ENCODE measurements at regions not wholly inside any gene's neighbourhood (a gene's known extent, or its start where the extent isn't known, plus 50 kb on each side); places are given as distances from the start of the nearest gene placed in this dataset.

DNA sequence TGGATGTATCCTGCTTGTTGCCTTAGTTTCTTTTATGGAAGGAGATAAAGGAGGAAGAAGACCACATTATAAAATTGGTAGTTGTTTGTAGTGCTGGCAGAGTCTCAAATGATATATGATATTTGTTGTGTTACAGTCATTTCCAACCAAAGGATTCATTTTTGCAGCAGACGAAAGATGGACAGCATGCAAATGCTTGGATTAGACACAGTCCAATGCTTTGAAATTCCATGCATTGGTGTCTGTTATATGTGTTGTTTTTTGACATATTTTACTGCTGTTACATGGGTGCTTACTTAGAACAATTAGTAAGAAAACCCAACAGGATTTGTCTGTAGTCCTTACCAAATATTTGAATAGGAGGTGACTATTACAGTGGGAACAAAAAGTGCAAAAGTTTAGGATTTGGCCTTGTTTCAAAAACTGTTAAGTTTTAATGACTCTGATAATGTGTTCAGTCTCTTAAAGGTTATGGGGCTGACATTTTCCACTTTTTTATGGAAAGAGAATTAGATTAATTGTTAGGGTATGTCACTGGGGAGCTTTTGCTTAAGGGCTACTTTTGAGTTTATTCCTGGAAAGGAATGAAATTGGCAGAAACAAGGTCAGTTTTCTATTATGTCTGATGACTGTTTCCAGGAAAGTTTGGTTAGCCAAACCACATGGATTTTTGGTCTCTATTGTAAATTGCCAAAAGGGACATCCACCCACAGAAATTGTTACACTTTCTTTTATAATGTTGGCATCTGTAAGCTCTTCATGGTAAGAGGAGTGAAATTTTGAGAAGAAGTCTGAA lies 229.4 kb upstream of the MMADHC start:
- ATAC-seq, result no peak
- no peak for TF ChIP-seq ISL1 (CRISPR knock-in tag; IDR thresholded peaks at IDR 0.05)
- no peak for TF ChIP-seq ZFP3 (CRISPR knock-in tag; IDR thresholded peaks at IDR 0.05)

DNA sequence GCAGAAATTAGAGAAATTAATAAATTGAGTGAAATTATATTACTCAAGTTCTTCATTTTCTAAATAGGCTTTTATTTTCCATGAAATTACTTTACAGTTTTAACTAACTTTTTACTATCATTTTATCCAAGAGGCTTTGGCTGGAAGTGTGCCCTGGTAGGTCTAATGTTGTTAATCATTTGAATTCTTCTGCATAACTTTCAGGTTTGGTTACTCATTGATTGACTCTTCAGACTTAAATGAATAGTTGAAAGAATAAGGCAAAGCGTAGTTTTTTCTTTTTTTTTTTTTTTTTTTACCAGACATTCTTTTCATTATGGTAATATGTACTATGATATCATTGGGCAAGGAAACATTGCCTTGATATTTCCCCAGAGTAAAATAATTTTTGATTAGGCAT lies 228.4 kb upstream of the MMADHC start:
- TF ChIP-seq TOX (CRISPR knock-in tag; IDR thresholded peaks at IDR 0.05; ENCODE audit: borderline replicate concordance), result no peak
- no peak for TF ChIP-seq ARNTL (CRISPR knock-in tag; IDR thresholded peaks at IDR 0.05; ENCODE audit: borderline replicate concordance, low read depth)
- TF ChIP-seq ESRRG (CRISPR knock-in tag; IDR thresholded peaks at IDR 0.05), result no peak
- TF ChIP-seq ISL1 (CRISPR knock-in tag; IDR thresholded peaks at IDR 0.05), result no peak
- TF ChIP-seq ZFP30 (CRISPR knock-in tag; IDR thresholded peaks at IDR 0.05), result no peak
- TF ChIP-seq, protein P1, sequence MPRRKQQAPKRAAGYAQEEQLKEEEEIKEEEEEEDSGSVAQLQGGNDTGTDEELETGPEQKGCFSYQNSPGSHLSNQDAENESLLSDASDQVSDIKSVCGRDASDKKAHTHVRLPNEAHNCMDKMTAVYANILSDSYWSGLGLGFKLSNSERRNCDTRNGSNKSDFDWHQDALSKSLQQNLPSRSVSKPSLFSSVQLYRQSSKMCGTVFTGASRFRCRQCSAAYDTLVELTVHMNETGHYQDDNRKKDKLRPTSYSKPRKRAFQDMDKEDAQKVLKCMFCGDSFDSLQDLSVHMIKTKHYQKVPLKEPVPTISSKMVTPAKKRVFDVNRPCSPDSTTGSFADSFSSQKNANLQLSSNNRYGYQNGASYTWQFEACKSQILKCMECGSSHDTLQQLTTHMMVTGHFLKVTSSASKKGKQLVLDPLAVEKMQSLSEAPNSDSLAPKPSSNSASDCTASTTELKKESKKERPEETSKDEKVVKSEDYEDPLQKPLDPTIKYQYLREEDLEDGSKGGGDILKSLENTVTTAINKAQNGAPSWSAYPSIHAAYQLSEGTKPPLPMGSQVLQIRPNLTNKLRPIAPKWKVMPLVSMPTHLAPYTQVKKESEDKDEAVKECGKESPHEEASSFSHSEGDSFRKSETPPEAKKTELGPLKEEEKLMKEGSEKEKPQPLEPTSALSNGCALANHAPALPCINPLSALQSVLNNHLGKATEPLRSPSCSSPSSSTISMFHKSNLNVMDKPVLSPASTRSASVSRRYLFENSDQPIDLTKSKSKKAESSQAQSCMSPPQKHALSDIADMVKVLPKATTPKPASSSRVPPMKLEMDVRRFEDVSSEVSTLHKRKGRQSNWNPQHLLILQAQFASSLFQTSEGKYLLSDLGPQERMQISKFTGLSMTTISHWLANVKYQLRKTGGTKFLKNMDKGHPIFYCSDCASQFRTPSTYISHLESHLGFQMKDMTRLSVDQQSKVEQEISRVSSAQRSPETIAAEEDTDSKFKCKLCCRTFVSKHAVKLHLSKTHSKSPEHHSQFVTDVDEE (CRISPR knock-in tag; IDR thresholded peaks at IDR 0.05), result no peak
- TF ChIP-seq OSR1 (CRISPR knock-in tag; IDR thresholded peaks at IDR 0.05), result no peak
- TF ChIP-seq, protein P2, sequence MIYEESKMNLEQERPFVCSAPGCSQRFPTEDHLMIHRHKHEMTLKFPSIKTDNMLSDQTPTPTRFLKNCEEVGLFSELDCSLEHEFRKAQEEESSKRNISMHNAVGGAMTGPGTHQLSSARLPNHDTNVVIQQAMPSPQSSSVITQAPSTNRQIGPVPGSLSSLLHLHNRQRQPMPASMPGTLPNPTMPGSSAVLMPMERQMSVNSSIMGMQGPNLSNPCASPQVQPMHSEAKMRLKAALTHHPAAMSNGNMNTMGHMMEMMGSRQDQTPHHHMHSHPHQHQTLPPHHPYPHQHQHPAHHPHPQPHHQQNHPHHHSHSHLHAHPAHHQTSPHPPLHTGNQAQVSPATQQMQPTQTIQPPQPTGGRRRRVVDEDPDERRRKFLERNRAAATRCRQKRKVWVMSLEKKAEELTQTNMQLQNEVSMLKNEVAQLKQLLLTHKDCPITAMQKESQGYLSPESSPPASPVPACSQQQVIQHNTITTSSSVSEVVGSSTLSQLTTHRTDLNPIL (CRISPR knock-in tag; IDR thresholded peaks at IDR 0.05; ENCODE audit: low read depth), result no peak
- no peak for ATAC-seq

DNA sequence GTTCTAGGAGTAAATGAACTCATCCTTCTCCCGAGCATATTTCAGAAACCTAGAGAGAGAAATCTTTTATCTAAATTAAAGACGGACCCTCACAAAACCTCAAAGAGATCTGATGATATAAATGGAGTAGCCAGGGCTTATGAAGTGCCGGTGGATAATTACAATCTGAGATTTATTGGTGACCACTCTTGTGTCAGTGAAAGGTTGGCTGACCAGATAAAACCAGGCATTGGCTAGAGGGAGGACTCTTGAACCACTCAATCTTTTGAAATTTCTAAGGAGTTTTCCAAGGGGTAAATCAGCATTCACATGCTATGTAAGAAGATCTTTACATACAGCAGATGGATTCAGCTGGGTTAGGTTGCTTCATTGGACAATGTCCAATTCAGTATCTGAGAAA lies 227.3 kb upstream of the MMADHC start:
- TF ChIP-seq ZNF70 (CRISPR knock-in tag; IDR thresholded peaks at IDR 0.05) (no peak), TCF4 (CRISPR knock-in tag; IDR thresholded peaks at IDR 0.05; ENCODE audit: borderline replicate concordance) (no peak)
- no peak for ATAC-seq

DNA sequence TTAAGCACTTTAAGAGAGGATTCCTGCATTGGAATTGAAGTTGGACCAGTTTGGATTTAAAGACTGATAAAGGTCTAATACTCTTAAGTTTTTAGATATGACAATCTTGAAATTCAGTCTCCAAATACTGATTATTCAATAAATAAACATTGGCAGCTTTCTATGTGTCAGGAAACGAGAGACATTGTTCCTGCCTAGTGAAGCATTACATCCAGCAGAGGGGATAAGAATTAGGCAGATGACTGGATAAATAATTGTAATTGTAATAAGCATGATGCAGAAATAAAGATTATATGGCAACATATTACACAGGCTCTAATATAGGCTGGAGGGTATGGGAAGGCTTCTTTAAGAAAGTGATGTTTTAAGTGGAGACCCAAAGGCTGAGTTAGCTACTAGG lies 226.5 kb upstream of the MMADHC start:
- TF ChIP-seq TOX (CRISPR knock-in tag; IDR thresholded peaks at IDR 0.05; ENCODE audit: borderline replicate concordance), result no peak
- no peak for TF ChIP-seq ZFP3 (CRISPR knock-in tag; IDR thresholded peaks at IDR 0.05)
- TF ChIP-seq, protein P3, sequence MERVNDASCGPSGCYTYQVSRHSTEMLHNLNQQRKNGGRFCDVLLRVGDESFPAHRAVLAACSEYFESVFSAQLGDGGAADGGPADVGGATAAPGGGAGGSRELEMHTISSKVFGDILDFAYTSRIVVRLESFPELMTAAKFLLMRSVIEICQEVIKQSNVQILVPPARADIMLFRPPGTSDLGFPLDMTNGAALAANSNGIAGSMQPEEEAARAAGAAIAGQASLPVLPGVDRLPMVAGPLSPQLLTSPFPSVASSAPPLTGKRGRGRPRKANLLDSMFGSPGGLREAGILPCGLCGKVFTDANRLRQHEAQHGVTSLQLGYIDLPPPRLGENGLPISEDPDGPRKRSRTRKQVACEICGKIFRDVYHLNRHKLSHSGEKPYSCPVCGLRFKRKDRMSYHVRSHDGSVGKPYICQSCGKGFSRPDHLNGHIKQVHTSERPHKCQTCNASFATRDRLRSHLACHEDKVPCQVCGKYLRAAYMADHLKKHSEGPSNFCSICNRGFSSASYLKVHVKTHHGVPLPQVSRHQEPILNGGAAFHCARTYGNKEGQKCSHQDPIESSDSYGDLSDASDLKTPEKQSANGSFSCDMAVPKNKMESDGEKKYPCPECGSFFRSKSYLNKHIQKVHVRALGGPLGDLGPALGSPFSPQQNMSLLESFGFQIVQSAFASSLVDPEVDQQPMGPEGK (CRISPR knock-in tag; IDR thresholded peaks at IDR 0.05; ENCODE audit: borderline replicate concordance), result no peak
- TF ChIP-seq PPARA (CRISPR knock-in tag; IDR thresholded peaks at IDR 0.05; ENCODE audit: borderline replicate concordance), result no peak
- no peak for TF ChIP-seq ZNF565 (CRISPR knock-in tag; conservative IDR thresholded peaks at IDR 0.05; ENCODE audit: low read depth)
- no peak for TF ChIP-seq ZNF8 (CRISPR knock-in tag; IDR thresholded peaks at IDR 0.05)
- no peak for TF ChIP-seq OSR1 (CRISPR knock-in tag; IDR thresholded peaks at IDR 0.05)
- TF ChIP-seq ESRRG (CRISPR knock-in tag; IDR thresholded peaks at IDR 0.05), result no peak
- no peak for TF ChIP-seq GLIS3 (CRISPR knock-in tag; IDR thresholded peaks at IDR 0.05)
- TF ChIP-seq, protein P1 (CRISPR knock-in tag; IDR thresholded peaks at IDR 0.05), result no peak
- no peak for TF ChIP-seq ZC3H10 (CRISPR knock-in tag; IDR thresholded peaks at IDR 0.05)
- TF ChIP-seq ISL1 (CRISPR knock-in tag; IDR thresholded peaks at IDR 0.05), result no peak
- TF ChIP-seq, protein P2 (CRISPR knock-in tag; IDR thresholded peaks at IDR 0.05; ENCODE audit: low read depth), result no peak
- no peak for TF ChIP-seq SNAI2 (CRISPR knock-in tag; IDR thresholded peaks at IDR 0.05)
- no peak for TF ChIP-seq BACH2 (CRISPR knock-in tag; IDR thresholded peaks at IDR 0.05; ENCODE audit: borderline replicate concordance)
- no peak for ATAC-seq

Measured in SK-N-SH treated with all-trans-retinoic acid at 6 μM for 48 hours (cell line).